ENCODE measurements at regions not wholly inside any gene's neighbourhood (a gene's known extent, or its start where the extent isn't known, plus 50 kb on each side); places are given as distances from the start of the nearest gene placed in this dataset.
"Not testable (repeated sequence)": the region's sequence is repeated elsewhere in the genome, so short reads cannot be mapped to it uniquely, and the experiment has no call there.

- DNase-seq (ENCODE audit: low read depth) = no peak
Measured at GRCh38 chr15:62324382-62324781, 159.3 kb upstream of the C2CD4B start.

- no peak for DNase-seq (ENCODE audit: low read depth)
Measured at GRCh38 chr15:62325597-62325996, 160.5 kb upstream of the C2CD4B start.

GRCh38 chr15:62326460-62327011, 161.5 kb upstream of the C2CD4B start:
- no peak for DNase-seq (ENCODE audit: low read depth)

GRCh38 chr15:62327406-62327805, 162.3 kb upstream of the C2CD4B start:
- no peak for DNase-seq (ENCODE audit: low read depth)

- DNase-seq (ENCODE audit: low read depth) = not testable (repeated sequence)
Measured at GRCh38 chr15:62332472-62332871, 167.4 kb upstream of the C2CD4B start.

- no peak for DNase-seq (ENCODE audit: low read depth)
Measured at GRCh38 chr15:62334536-62334935, 169.5 kb upstream of the C2CD4B start.

GRCh38 chr15:62337934-62338333, 172.8 kb upstream of the C2CD4B start:
- no peak for DNase-seq (ENCODE audit: low read depth)

GRCh38 chr15:62338497-62338896, 173.4 kb upstream of the C2CD4B start:
- no peak for DNase-seq (ENCODE audit: low read depth)

GRCh38 chr15:62342959-62343358, 177.9 kb upstream of the C2CD4B start:
- no peak for DNase-seq (ENCODE audit: low read depth)

- no peak for DNase-seq (ENCODE audit: low read depth)
Measured at GRCh38 chr15:62343397-62343796, 178.3 kb upstream of the C2CD4B start.

GRCh38 chr15:62344806-62345539, 179.9 kb upstream of the C2CD4B start:
- no peak for DNase-seq (ENCODE audit: low read depth)

GRCh38 chr15:62346168-62346567, 181.1 kb upstream of the C2CD4B start:
- no peak for DNase-seq (ENCODE audit: low read depth)

GRCh38 chr15:62348118-62348517, 183.0 kb upstream of the C2CD4B start:
- no peak for DNase-seq (ENCODE audit: low read depth)

GRCh38 chr15:62348623-62349022, 183.5 kb upstream of the C2CD4B start:
- DNase-seq (ENCODE audit: low read depth) = no peak

- no peak for DNase-seq (ENCODE audit: low read depth)
Measured at GRCh38 chr15:62352817-62353216, 187.7 kb upstream of the C2CD4B start.

- no peak for DNase-seq (ENCODE audit: low read depth)
Measured at GRCh38 chr15:62357431-62357830, 192.3 kb upstream of the C2CD4B start.

GRCh38 chr15:62359416-62359815, 194.3 kb upstream of the C2CD4B start:
- no peak for DNase-seq (ENCODE audit: low read depth)

- DNase-seq (ENCODE audit: low read depth) = no peak
Measured at GRCh38 chr15:62360332-62361097, 195.4 kb upstream of the C2CD4B start.

- DNase-seq (ENCODE audit: low read depth) = no peak
Measured at GRCh38 chr15:62362144-62362543, 197.1 kb upstream of the C2CD4B start.

GRCh38 chr15:62362608-62363007, 197.5 kb upstream of the C2CD4B start:
- DNase-seq (ENCODE audit: low read depth) = no peak

GRCh38 chr15:62363913-62364312, 198.8 kb upstream of the C2CD4B start:
- DNase-seq (ENCODE audit: low read depth) = no peak

GRCh38 chr15:62365795-62366442, 200.8 kb upstream of the C2CD4B start:
- no peak for DNase-seq (ENCODE audit: low read depth)

- DNase-seq (ENCODE audit: low read depth) = no peak
Measured at GRCh38 chr15:62369454-62369853, 204.4 kb upstream of the C2CD4B start.
